HCT116 (cell line): ENCODE measurements at regions not wholly inside any gene's neighbourhood (a gene's known extent, or its start where the extent isn't known, plus 50 kb on each side); places are given as distances from the start of the nearest gene placed in this dataset.

Experiments
- ATAC-seq: fragments of 200-7000 bp; cut with Tn5 transposase; 2 replicates; pipeline ENCODE4 v1.9.1; 2020; ENCODE audit warnings: mild to moderate bottlenecking, moderate library complexity
- BruUV-seq: library from RNA; stranded (reverse); fragments of 400-500 nt; replicated peaks from 2 replicates; lab custom pipeline; 2021; lab: Mats Ljungman, UMichigan
- CTCF ChIA-PET: fragments of 300-600 bp; sonication (Branson Sonifier 250); formaldehyde crosslinking; loops from one replicate; lab custom pipeline; 2021; ENCODE audit warnings: antibody characterized with exemption; lab: Charles Lee
- POLR2A ChIA-PET: fragments of 300-600, 350-600 bp; sonication (Branson Sonifier 250); formaldehyde crosslinking; loops from one replicate; lab custom pipeline; 2021; ENCODE audit warnings: antibody characterized with exemption; lab: Charles Lee
- RAD21 ChIA-PET, 2 experiments: fragments of 300-600 bp; sonication (Branson Sonifier 250); formaldehyde crosslinking; loops; one replicate each; lab custom pipeline; 2023; ENCODE audit warnings: low total read pairs in 2 of 2; ENCODE audit not compliant: uncharacterized antibody in 2 of 2, unreplicated experiment in 2 of 2, low non-redundant PET in 1 of 2; lab: Charles Lee
- DNase-seq: peaks from one replicate; pipeline ENCODE4 v3.0.0-alpha.2; 2010; ENCODE audit warnings: low read depth, low spot score
- H2AFZ ChIP-seq: fragments of 200-600 bp; shearing (Covaris generic), sonication (generic); 2 replicates; pipeline ENCODE4 v1.6.1; 2017; ENCODE audit warnings: low read depth, mixed run types, mixed read lengths, antibody characterized with exemption, low read length; ENCODE audit not compliant: poor library complexity, severe bottlenecking
- H3K27ac ChIP-seq: 2 replicates; pipeline ENCODE4 v1.5.1; 2012; ENCODE audit warnings: low read depth, low read length
- H3K27me3 ChIP-seq: fragments of 200-600 bp; sonication (generic); 2 replicates; pipeline ENCODE4 v1.6.1; 2016; ENCODE audit warnings: mixed run types, low read length, mixed read lengths; ENCODE audit not compliant: insufficient read depth
- H3K36me3 ChIP-seq, 2 experiments: fragments of 200-500 bp in 1 of 2; fragments of 200-600 bp in 1 of 2; sonication (Bioruptor generic) in 1 of 2; sonication (generic) in 1 of 2; 2 replicates each; pipeline versions ENCODE4 v1.5.1 to v1.6.1; 2014 to 2016; ENCODE audit warnings: low read length in 2 of 2, inconsistent platforms in 1 of 2, mixed read lengths in 1 of 2, mixed run types in 1 of 2; ENCODE audit not compliant: insufficient read depth in 2 of 2, control insufficient read depth in 1 of 2
- H3K4me1 ChIP-seq, 2 experiments: fragments of 200-600 bp in 1 of 2; sonication (generic) in 1 of 2; 2 replicates each; pipeline versions ENCODE4 v1.5.1 to v1.6.1; 2012 to 2017; ENCODE audit warnings: low read length in 2 of 2, inconsistent platforms in 1 of 2, mild to moderate bottlenecking in 1 of 2, mixed read lengths in 1 of 2, mixed run types in 1 of 2, moderate library complexity in 1 of 2; ENCODE audit not compliant: insufficient read depth in 2 of 2, control insufficient read depth in 1 of 2
- H3K4me2 ChIP-seq: fragments of 200-600 bp; sonication (generic); 2 replicates; pipeline ENCODE4 v1.6.1; 2017; ENCODE audit warnings: mixed run types, low read length, mixed read lengths
- H3K4me3 ChIP-seq, 2 experiments: fragments of 200-600 bp in 1 of 2; sonication (generic) in 1 of 2; replicated peaks in 1 of 2; 2 replicates each; pipeline ENCODE4 v1.5.1; 2011 to 2016; ENCODE audit warnings: low read length in 2 of 2, control low read depth in 1 of 2, low read depth in 1 of 2, mild to moderate bottlenecking in 1 of 2, mixed read lengths in 1 of 2, mixed run types in 1 of 2
- H3K79me2 ChIP-seq: fragments of 200-600 bp; sonication (generic); 2 replicates; pipeline ENCODE4 v1.6.1; 2017; ENCODE audit warnings: mild to moderate bottlenecking, mixed run types, low read length, moderate library complexity, mixed read lengths; ENCODE audit not compliant: insufficient read depth
- H3K9ac ChIP-seq: fragments of 200-600 bp; sonication (generic); 2 replicates; pipeline ENCODE4 v1.6.1; 2016; ENCODE audit warnings: low read length, mixed read lengths
- H3K9me2 ChIP-seq: fragments of 200-600 bp; sonication (generic), shearing (Covaris generic); 2 replicates; pipeline ENCODE4 v1.6.1; 2017; ENCODE audit warnings: mixed run types, mild to moderate bottlenecking, moderate library complexity; ENCODE audit not compliant: insufficient read depth
- H3K9me3 ChIP-seq, 2 experiments: fragments of 200-500 bp in 1 of 2; fragments of 200-600 bp in 1 of 2; sonication (Bioruptor generic) in 1 of 2; sonication (generic) in 1 of 2; 2 replicates each; pipeline ENCODE4 v1.6.1; 2014 to 2017; ENCODE audit warnings: low read length in 2 of 2, mixed read lengths in 2 of 2, inconsistent platforms in 1 of 2, low read depth in 1 of 2, mild to moderate bottlenecking in 1 of 2, mixed run types in 1 of 2, moderate library complexity in 1 of 2; ENCODE audit not compliant: control insufficient read depth in 1 of 2, insufficient read depth in 1 of 2
- H4K20me1 ChIP-seq: fragments of 200-600 bp; sonication (generic), shearing (Covaris generic); 2 replicates; pipeline ENCODE4 v1.6.1; 2017; ENCODE audit warnings: mixed run types, mild to moderate bottlenecking, moderate library complexity; ENCODE audit not compliant: insufficient read depth
- CEBPB ChIP-seq: IDR thresholded peaks from 2 replicates; pipeline ENCODE4 v1.6.1; 2012; ENCODE audit warnings: low read depth
- EGR1 ChIP-seq: IDR thresholded peaks from 2 replicates; pipeline ENCODE4 v1.6.1; 2012; ENCODE audit warnings: low read depth
- ELF1 ChIP-seq: IDR thresholded peaks from 2 replicates; pipeline ENCODE4 v1.6.1; 2012; ENCODE audit warnings: low read depth, borderline replicate concordance
- EZH2phosphoT487 ChIP-seq: fragments of 200-600 bp; IDR thresholded peaks from 2 replicates; pipeline ENCODE4 v1.6.1; 2018; ENCODE audit warnings: antibody characterized with exemption, borderline replicate concordance
- POLR2A ChIP-seq: IDR thresholded peaks from 2 replicates; pipeline ENCODE4 v1.7.0; 2011; ENCODE audit warnings: borderline replicate concordance; ENCODE audit not compliant: insufficient read depth, insufficient read length; ENCODE audit errors: extremely low read depth
- SIN3A ChIP-seq: IDR thresholded peaks from 2 replicates; pipeline ENCODE4 v1.6.1; 2012; ENCODE audit warnings: low read depth
- SP1 ChIP-seq: IDR thresholded peaks from 2 replicates; pipeline ENCODE4 v1.6.1; 2012; ENCODE audit warnings: low read depth
- SRF ChIP-seq: IDR thresholded peaks from 2 replicates; pipeline ENCODE4 v1.6.1; 2012; ENCODE audit warnings: low read depth
- TCF7L2 ChIP-seq: IDR thresholded peaks from 2 replicates; pipeline ENCODE4 v1.7.0; 2011; ENCODE audit warnings: borderline replicate concordance, inconsistent platforms; ENCODE audit not compliant: insufficient read depth, insufficient read length; ENCODE audit errors: extremely low read depth
- YY1 ChIP-seq: IDR thresholded peaks from 2 replicates; pipeline ENCODE4 v1.6.1; 2011; ENCODE audit warnings: low read length, low read depth, moderate library complexity, mild to moderate bottlenecking; ENCODE audit not compliant: insufficient replicate concordance; ENCODE audit errors: extremely low read depth
- ZNF274 ChIP-seq: fragments of 200-500 bp; sonication (Bioruptor generic); IDR thresholded peaks from 2 replicates; pipeline ENCODE4 v1.6.1; 2014; ENCODE audit warnings: mild to moderate bottlenecking, low read depth, low read length, inconsistent platforms
- intact Hi-C: fragments of 100-400 bp; cut with micrococcal nuclease; formaldehyde crosslinking; loops from 2 replicates; pipeline ENCODE4 v1.10.0; 2022
- TF ChIP-seq, protein P1 (sequence below): IDR thresholded peaks from 2 replicates; pipeline ENCODE4 v1.6.1; 2012; ENCODE audit warnings: low read depth
- TF ChIP-seq, protein P2 (sequence below), 3 experiments: fragments of 200-600 bp in 1 of 3; sonication (generic) in 1 of 3; IDR thresholded peaks in 2 of 3; conservative IDR thresholded peaks in 1 of 3; 2 replicates each; pipeline ENCODE4 v1.5.1; 2012 to 2017; ENCODE audit warnings: low read depth in 2 of 3, low read length in 2 of 3, antibody characterized with exemption in 1 of 3, borderline replicate concordance in 1 of 3, control low read depth in 1 of 3, mild to moderate bottlenecking in 1 of 3, mixed read lengths in 1 of 3, mixed run types in 1 of 3, moderate library complexity in 1 of 3; ENCODE audit not compliant: insufficient read depth in 1 of 3

DNA sequence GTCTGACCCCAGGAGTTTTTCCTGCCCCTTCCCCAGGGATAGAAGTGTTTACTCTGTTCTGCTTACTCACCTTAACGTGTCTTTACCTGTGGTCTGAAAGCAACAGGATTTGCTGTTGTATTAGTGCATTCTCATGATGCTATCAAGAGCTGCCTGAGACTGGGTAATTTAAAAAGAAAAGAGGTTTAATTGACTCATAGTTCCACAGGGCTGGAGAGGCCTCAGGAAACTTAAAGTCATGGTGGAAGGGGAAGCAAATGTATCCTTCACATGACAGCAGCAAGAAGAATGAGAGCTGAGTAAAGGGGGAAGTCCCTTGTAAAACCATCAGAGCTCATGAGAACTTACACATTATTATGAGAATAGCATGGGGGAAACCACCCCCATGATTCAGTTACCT, 240.4 kb downstream of the SNAPC1 start:
- Histone ChIP-seq H3K4me1 (no peaks in the 10 kb centered on the region), H4K20me1 (no peaks in the 10 kb centered on the region), H3K9me3 (no peaks in the 10 kb centered on the region), H3K79me2 (no peaks in the 10 kb centered on the region), H3K9ac (no peak overlapping the region), H3K9me2 (no peaks in the 10 kb centered on the region), H3K4me2 (no peak overlapping the region), H3K27me3 (peaks cover 16% of the 10 kb centered on the region), H2AFZ (no peak overlapping the region), H3K36me3 (no peaks in the 10 kb centered on the region)
- ChIA-PET CTCF (no interaction called here), RAD21 (no interaction called here), POLR2A (no interaction called here)
- DNase-seq = no peak
- intact Hi-C loops = no loop called here
- no TSS peak for BruUV-seq
- TF ChIP-seq POLR2A (no peak), SP1 (no peak), SIN3A (no peak), SRF (no peak), EZH2phosphoT487 (no peak), EGR1 (no peak), CEBPB (no peak), TCF7L2 (no peak), ELF1 (no peak), ZNF274 (no peak)
- TF ChIP-seq, all 23 proteins: peak for 0
- H3K27ac ChIP-seq = no peak overlapping the region
- H3K4me3 ChIP-seq = no peak overlapping the region
- no peak for ATAC-seq

DNA sequence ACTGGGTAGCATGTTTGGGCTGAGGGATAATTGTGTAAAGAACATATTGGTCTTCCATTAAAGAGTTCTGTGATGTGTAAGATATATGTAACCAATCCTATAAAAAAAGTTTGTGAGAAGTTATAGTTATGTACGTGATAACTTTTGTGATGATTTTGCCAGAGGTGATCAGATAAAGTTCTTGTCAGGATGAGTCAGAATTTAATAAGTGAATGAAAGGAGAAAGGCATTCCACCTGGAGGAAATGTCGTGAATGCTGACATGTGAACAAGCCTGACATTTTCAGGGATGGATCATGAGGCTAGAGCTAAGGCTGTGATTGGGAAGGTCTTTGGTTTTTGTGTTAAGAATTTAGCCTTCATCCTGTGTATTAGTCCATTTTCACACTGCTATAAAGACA, 241.5 kb downstream of the SNAPC1 start:
- Histone ChIP-seq H3K4me2 (no peak overlapping the region), H2AFZ (no peak overlapping the region), H3K36me3 (no peaks in the 10 kb centered on the region), H3K9me3 (no peaks in the 10 kb centered on the region), H3K27me3 (peaks cover 13% of the 10 kb centered on the region), H3K27ac (no peak overlapping the region), H3K4me3 (no peak overlapping the region), H3K9me2 (no peaks in the 10 kb centered on the region), H4K20me1 (no peaks in the 10 kb centered on the region), H3K79me2 (no peaks in the 10 kb centered on the region), H3K9ac (no peak overlapping the region), H3K4me1 (no peaks in the 10 kb centered on the region)
- no peak for ATAC-seq
- DNase-seq = no peak
- CTCF ChIA-PET = no interaction called here
- RAD21 ChIA-PET = no interaction called here
- POLR2A ChIA-PET = no interaction called here
- intact Hi-C loops = no loop called here
- no TSS peak for BruUV-seq
- TF ChIP-seq EZH2phosphoT487 (no peak), YY1 (no peak), ZNF274 (no peak), TCF7L2 (no peak)
- TF ChIP-seq, protein P1, sequence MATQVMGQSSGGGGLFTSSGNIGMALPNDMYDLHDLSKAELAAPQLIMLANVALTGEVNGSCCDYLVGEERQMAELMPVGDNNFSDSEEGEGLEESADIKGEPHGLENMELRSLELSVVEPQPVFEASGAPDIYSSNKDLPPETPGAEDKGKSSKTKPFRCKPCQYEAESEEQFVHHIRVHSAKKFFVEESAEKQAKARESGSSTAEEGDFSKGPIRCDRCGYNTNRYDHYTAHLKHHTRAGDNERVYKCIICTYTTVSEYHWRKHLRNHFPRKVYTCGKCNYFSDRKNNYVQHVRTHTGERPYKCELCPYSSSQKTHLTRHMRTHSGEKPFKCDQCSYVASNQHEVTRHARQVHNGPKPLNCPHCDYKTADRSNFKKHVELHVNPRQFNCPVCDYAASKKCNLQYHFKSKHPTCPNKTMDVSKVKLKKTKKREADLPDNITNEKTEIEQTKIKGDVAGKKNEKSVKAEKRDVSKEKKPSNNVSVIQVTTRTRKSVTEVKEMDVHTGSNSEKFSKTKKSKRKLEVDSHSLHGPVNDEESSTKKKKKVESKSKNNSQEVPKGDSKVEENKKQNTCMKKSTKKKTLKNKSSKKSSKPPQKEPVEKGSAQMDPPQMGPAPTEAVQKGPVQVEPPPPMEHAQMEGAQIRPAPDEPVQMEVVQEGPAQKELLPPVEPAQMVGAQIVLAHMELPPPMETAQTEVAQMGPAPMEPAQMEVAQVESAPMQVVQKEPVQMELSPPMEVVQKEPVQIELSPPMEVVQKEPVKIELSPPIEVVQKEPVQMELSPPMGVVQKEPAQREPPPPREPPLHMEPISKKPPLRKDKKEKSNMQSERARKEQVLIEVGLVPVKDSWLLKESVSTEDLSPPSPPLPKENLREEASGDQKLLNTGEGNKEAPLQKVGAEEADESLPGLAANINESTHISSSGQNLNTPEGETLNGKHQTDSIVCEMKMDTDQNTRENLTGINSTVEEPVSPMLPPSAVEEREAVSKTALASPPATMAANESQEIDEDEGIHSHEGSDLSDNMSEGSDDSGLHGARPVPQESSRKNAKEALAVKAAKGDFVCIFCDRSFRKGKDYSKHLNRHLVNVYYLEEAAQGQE = no peak
- TF ChIP-seq, protein P2, sequence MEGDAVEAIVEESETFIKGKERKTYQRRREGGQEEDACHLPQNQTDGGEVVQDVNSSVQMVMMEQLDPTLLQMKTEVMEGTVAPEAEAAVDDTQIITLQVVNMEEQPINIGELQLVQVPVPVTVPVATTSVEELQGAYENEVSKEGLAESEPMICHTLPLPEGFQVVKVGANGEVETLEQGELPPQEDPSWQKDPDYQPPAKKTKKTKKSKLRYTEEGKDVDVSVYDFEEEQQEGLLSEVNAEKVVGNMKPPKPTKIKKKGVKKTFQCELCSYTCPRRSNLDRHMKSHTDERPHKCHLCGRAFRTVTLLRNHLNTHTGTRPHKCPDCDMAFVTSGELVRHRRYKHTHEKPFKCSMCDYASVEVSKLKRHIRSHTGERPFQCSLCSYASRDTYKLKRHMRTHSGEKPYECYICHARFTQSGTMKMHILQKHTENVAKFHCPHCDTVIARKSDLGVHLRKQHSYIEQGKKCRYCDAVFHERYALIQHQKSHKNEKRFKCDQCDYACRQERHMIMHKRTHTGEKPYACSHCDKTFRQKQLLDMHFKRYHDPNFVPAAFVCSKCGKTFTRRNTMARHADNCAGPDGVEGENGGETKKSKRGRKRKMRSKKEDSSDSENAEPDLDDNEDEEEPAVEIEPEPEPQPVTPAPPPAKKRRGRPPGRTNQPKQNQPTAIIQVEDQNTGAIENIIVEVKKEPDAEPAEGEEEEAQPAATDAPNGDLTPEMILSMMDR (IDR thresholded peaks at IDR 0.05 in 2 of 3, conservative IDR thresholded peaks at IDR 0.05 in 1 of 3; ENCODE audit: borderline replicate concordance in 1 of 3, insufficient read depth in 1 of 3, low read depth in 2 of 3, low read length in 2 of 3) = no peak
